CD14-positive monocyte (primary cell): ENCODE measurements at regions not wholly inside any gene's neighbourhood (a gene's known extent, or its start where the extent isn't known, plus 50 kb on each side); places are given as distances from the start of the nearest gene placed in this dataset.
A peak's percentile ranks its signal among the peaks of the same experiment; 100 is the strongest.

Source experiments
- DNase-seq, 3 donors: peaks; one replicate each; pipeline ENCODE4 v3.0.0-alpha.2; 2011 to 2022
- H2AFZ ChIP-seq: 2 replicates; pipeline ENCODE4 v1.6.0; 2012; ENCODE audit warnings: mild to moderate bottlenecking, low read depth, low read length, inconsistent platforms; ENCODE audit not compliant: insufficient read depth, poor library complexity, severe bottlenecking
- H3K27ac ChIP-seq, 2 donors: 1 replicate in 1 of 2; 2 replicates in 1 of 2; pipeline ENCODE4 v1.5.1; 2012 to 2013; ENCODE audit warnings: low read length in 2 of 2, control low read depth in 1 of 2, inconsistent platforms in 1 of 2, low read depth in 1 of 2, mild to moderate bottlenecking in 1 of 2
- H3K27me3 ChIP-seq, 2 donors: one replicate each; pipeline versions ENCODE4 v1.6.0 to v1.6.1; 2011 to 2013; ENCODE audit warnings: low read length in 2 of 2; ENCODE audit not compliant: control insufficient read depth in 2 of 2, insufficient read depth in 2 of 2
- H3K36me3 ChIP-seq, 2 donors: replicated peaks in 1 of 2; 1 replicate in 1 of 2; 2 replicates in 1 of 2; pipeline versions ENCODE4 v1.5.1 to v1.6.1; 2012 to 2013; ENCODE audit warnings: low read length in 2 of 2, control low read depth in 1 of 2, inconsistent platforms in 1 of 2, mild to moderate bottlenecking in 1 of 2; ENCODE audit not compliant: insufficient read depth in 2 of 2, control insufficient read depth in 1 of 2
- H3K4me1 ChIP-seq, 2 donors: 1 replicate in 1 of 2; 2 replicates in 1 of 2; pipeline versions ENCODE4 v1.5.1 to v1.6.1; 2012 to 2013; ENCODE audit warnings: low read length in 2 of 2, control low read depth in 1 of 2, inconsistent platforms in 1 of 2, mild to moderate bottlenecking in 1 of 2, moderate library complexity in 1 of 2; ENCODE audit not compliant: insufficient read depth in 2 of 2, control insufficient read depth in 1 of 2
- H3K4me2 ChIP-seq: replicated peaks from 2 replicates; pipeline ENCODE3; 2012; ENCODE audit warnings: low read length, moderate library complexity, mild to moderate bottlenecking; ENCODE audit not compliant: poor library complexity, severe bottlenecking; ENCODE audit errors: extremely low read depth
- H3K4me3 ChIP-seq, 3 experiments: fragments of 200-600 bp in 1 of 3; sonication (generic) in 1 of 3; replicated peaks in 1 of 3; 1 replicate in 2 of 3; 2 replicates in 1 of 3; pipeline ENCODE4 v1.5.1; 2011 to 2013; ENCODE audit warnings: low read length in 3 of 3, mild to moderate bottlenecking in 3 of 3, control low read depth in 2 of 3, low read depth in 2 of 3, inconsistent platforms in 1 of 3, moderate library complexity in 1 of 3
- H3K79me2 ChIP-seq: 2 replicates; pipeline ENCODE4 v1.6.0; 2012; ENCODE audit warnings: mild to moderate bottlenecking, control low read depth, inconsistent platforms, low read length, moderate library complexity; ENCODE audit not compliant: insufficient read depth
- H3K9ac ChIP-seq: 2 replicates; pipeline ENCODE4 v1.6.0; 2017; ENCODE audit warnings: low read length, mild to moderate bottlenecking; ENCODE audit not compliant: insufficient read depth, poor library complexity, severe bottlenecking
- H3K9me3 ChIP-seq, 2 donors: replicated peaks in 1 of 2; 1 replicate in 1 of 2; 2 replicates in 1 of 2; pipeline versions ENCODE4 v1.5.1 to v1.6.1; 2012 to 2013; ENCODE audit warnings: low read length in 2 of 2, control low read depth in 1 of 2; ENCODE audit not compliant: control insufficient read depth in 1 of 2, insufficient read depth in 1 of 2
- H4K20me1 ChIP-seq: 2 replicates; pipeline ENCODE4 v1.6.0; 2012; ENCODE audit warnings: mild to moderate bottlenecking, low read length, control low read depth, moderate library complexity; ENCODE audit not compliant: insufficient read depth
- H3K27ac Mint-ChIP-seq, 7 donors: one replicate each; pipeline ENCODE4 v1.8.0; 2020; ENCODE audit warnings: mild to moderate bottlenecking in 7 of 7, mixed read lengths in 7 of 7, moderate library complexity in 6 of 7, inconsistent platforms in 2 of 7
- H3K27me3 Mint-ChIP-seq, 3 donors: one replicate each; pipeline ENCODE4 v1.8.0; 2021 to 2022; ENCODE audit warnings: low read depth in 3 of 3, mild to moderate bottlenecking in 3 of 3, mixed read lengths in 3 of 3, moderate library complexity in 3 of 3, inconsistent platforms in 1 of 3
- H3K36me3 Mint-ChIP-seq, 2 donors: one replicate each; pipeline ENCODE4 v1.8.0; 2020; ENCODE audit warnings: mixed read lengths in 2 of 2, inconsistent platforms in 1 of 2, mild to moderate bottlenecking in 1 of 2
- H3K4me1 Mint-ChIP-seq: one replicate; pipeline ENCODE4 v1.8.0; 2020; ENCODE audit warnings: mild to moderate bottlenecking, mixed read lengths
- H3K4me3 Mint-ChIP-seq, 2 donors: one replicate each; pipeline ENCODE4 v1.8.0; 2020; ENCODE audit warnings: mild to moderate bottlenecking in 2 of 2, mixed read lengths in 2 of 2, moderate library complexity in 1 of 2
- H3K9me3 Mint-ChIP-seq, 7 donors: one replicate each; pipeline ENCODE4 v1.8.0; 2020 to 2022; ENCODE audit warnings: mixed read lengths in 7 of 7, mild to moderate bottlenecking in 6 of 7, moderate library complexity in 6 of 7, inconsistent platforms in 2 of 7
- CTCF ChIP-seq: fragments of 200-600 bp; IDR thresholded peaks from one replicate; pipeline ENCODE4 v1.8.0; 2022; ENCODE audit warnings: antibody characterized with exemption, mild to moderate bottlenecking
- WGBS: methylation state at CpG from one replicate; pipeline ENCODE4 v1.1.5; 2013; ENCODE audit warnings: missing lambda C conversion rate; ENCODE audit not compliant: insufficient coverage; 5-methylcytosine and 5-hydroxymethylcytosine counted together
- intact Hi-C, 2 donors: fragments of 100-400 bp; cut with micrococcal nuclease; formaldehyde crosslinking; loops; one replicate each; pipeline versions ENCODE4 v1.15.0 to v1.15.1; 2023

- H3K27ac ChIP-seq = peak overlapping the region; percentile 95
- H3K4me1 ChIP-seq = peaks cover 99 to 100% of the 10 kb centered on the region in 2 donors
- no peaks in the 10 kb centered on the region for H3K36me3 ChIP-seq
- no peak overlapping the region for H3K9ac ChIP-seq
- peaks cover 0 to 5% (median 0%) of the 10 kb centered on the region in 3 donors for H3K27me3 Mint-ChIP-seq
- intact Hi-C loops = no loop called here
- H3K27ac Mint-ChIP-seq = peak overlapping the region; percentile 64 to 99 (median 83)
- no peak for DNase-seq
- no peaks in the 10 kb centered on the region for H4K20me1 ChIP-seq
- H3K36me3 Mint-ChIP-seq = peaks cover 0 to 1% of the 10 kb centered on the region in 2 donors
- peak overlapping the region; percentile 25 for H2AFZ ChIP-seq
- H3K9me3 ChIP-seq = no peaks in the 10 kb centered on the region
- peak overlapping the region in 1 of 3 experiments; percentile 6 for H3K4me3 ChIP-seq
- H3K27me3 ChIP-seq = no peaks in the 10 kb centered on the region
- H3K4me1 Mint-ChIP-seq = peaks cover 92% of the 10 kb centered on the region
- H3K79me2 ChIP-seq = no peaks in the 10 kb centered on the region
- peaks cover 0 to 1% (median 0%) of the 10 kb centered on the region in 7 donors for H3K9me3 Mint-ChIP-seq
- no peak for TF ChIP-seq CTCF
- no peak overlapping the region for H3K4me2 ChIP-seq
- H3K4me3 Mint-ChIP-seq = no peak overlapping the region
Measured at GRCh38 chr2:64850642-64851041, 138.6 kb upstream of the SLC1A4 start.

- Histone ChIP-seq H3K27me3 (no peaks in the 10 kb centered on the region), H3K79me2 (no peaks in the 10 kb centered on the region), H3K9me3 (no peaks in the 10 kb centered on the region), H3K36me3 (no peaks in the 10 kb centered on the region), H3K9ac (peak overlapping the region; percentile 51), H4K20me1 (no peaks in the 10 kb centered on the region), H2AFZ (peak overlapping the region; percentile 2), H3K4me1 (peaks cover 91 to 92% of the 10 kb centered on the region in 2 donors), H3K4me2 (peak overlapping the region; percentile 54), H3K4me3 (peak overlapping the region in 1 of 3 experiments; percentile 44), H3K27ac (peak overlapping the region; percentile 95)
- Mint-ChIP-seq H3K36me3 (peaks cover 0 to 1% of the 10 kb centered on the region in 2 donors), H3K27ac (peak overlapping the region; percentile 96 to 99 (median 98)), H3K4me3 (peak overlapping the region; percentile 20 to 73), H3K9me3 (no peaks in the 10 kb centered on the region), H3K27me3 (peaks cover 0 to 4% (median 0%) of the 10 kb centered on the region in 3 donors), H3K4me1 (peaks cover 82% of the 10 kb centered on the region)
- intact Hi-C loops = loop anchor here in 1 of 2 donors (2.0 kb wide), 1 partner anchor 14 kb away; no protein-coding TSS in a partner anchor
- no peak for TF ChIP-seq CTCF
- 0% methylated on average over 1 of the region's 4 CpGs for WGBS
- peak; percentile 87 to 91 (median 91) for DNase-seq
Measured at GRCh38 chr2:64852771-64853241, 136.4 kb upstream of the SLC1A4 start.
